Endometrium (tissue), 2 donors: ENCODE measurements at regions not wholly inside any gene's neighbourhood (a gene's known extent, or its start where the extent isn't known, plus 50 kb on each side); places are given as distances from the start of the nearest gene placed in this dataset.
"Not testable (repeated sequence)": the region's sequence is repeated elsewhere in the genome, so short reads cannot be mapped to it uniquely, and the experiment has no call there.

Experiments used
- FAIRE-seq: peaks from 2 replicates; lab custom pipeline; 2012; peaks lifted over from hg19 to GRCh38; lab: Jason Lieb, UNC
- donor health status: control.
- donor health status: control.

DNA sequence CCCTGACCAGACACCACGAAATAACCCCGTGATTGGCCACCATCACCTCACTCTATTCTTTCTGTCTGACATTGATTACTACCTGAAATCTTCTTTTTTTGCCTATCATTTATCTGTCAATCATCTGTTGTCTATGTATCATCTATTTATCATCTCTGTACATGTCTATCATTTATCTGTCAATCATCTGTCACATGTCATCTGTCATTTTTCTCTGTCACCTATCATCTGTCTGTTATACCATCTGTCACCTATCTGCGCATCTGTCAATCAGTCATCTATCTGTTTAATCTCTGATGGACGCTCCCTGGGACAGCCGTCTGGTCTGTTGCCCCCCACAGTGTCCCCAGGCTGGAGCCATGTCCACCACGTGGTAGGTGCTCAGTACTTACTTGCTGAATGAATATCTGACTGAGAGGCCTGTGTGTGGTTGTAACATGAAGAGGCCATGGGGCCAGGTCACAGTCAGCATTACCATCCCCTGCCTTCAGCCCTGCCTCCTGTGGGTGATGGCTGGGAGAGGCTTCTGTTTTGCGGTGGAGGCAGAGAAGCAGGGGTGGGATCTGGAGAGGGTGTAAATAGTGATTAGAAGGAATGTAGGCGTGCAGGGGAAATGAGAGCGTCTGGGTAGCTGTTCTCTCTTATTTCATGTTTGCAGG lies 302.7 kb downstream of the QKI start:
- FAIRE-seq, result no peak

- FAIRE-seq, result no peak
These were observed 302.2 kb downstream of the QKI start for GRCh38 chr6:163716690-163717089.

DNA sequence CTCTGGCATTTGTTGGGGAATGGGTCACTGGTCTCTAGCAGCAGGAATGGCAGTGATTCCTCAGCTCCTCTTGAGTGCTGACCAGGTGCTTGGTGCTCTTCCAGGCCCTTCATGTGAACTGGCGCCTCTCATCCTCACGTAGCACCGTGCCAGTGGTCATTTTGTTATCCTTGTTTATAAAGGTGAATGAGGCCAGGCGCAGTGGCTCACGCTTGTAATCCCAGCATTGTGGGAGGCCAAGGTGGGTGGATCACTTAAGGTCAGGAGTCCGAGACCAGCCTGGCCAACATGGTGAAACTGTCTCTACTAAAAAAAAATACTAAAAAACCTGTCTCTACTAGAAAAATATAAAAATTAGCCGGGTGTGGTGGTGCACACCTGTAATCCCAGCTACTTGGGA lies 301.3 kb downstream of the QKI start:
- no peak for FAIRE-seq

- FAIRE-seq, result no peak
These were observed 299.7 kb downstream of the QKI start for GRCh38 chr6:163714179-163714578.

- no peak for FAIRE-seq
These were observed 298.5 kb downstream of the QKI start for GRCh38 chr6:163712981-163713380.

DNA sequence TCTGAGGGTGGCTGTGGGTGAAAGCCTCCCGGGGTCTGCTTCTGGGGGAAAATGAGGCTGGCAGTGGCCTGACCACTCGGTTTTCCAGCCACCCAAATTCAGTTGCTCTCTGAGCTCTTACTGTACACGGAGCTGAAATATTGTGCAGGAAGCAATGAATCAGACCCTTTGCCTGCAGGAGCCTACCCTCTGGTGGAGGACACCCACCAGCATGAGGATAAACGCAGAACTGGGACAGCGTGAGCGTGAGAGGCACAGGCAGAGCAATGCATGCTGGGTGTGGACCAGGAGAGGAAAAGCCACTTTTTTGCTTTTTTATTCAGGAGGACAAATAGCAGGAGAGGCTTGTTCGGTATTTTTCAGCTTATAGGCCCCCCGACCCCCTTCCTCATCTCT lies 298.0 kb downstream of the QKI start:
- no peak for FAIRE-seq

- FAIRE-seq, result peak; percentile 48
These were observed 297.4 kb downstream of the QKI start for GRCh38 chr6:163711615-163712565.

- no peak for FAIRE-seq
These were observed 296.3 kb downstream of the QKI start for GRCh38 chr6:163710532-163711470.

- FAIRE-seq, result no peak
These were observed 295.2 kb downstream of the QKI start for GRCh38 chr6:163709693-163710092.

- FAIRE-seq, result no peak
These were observed 294.7 kb downstream of the QKI start for GRCh38 chr6:163709255-163709654.

DNA sequence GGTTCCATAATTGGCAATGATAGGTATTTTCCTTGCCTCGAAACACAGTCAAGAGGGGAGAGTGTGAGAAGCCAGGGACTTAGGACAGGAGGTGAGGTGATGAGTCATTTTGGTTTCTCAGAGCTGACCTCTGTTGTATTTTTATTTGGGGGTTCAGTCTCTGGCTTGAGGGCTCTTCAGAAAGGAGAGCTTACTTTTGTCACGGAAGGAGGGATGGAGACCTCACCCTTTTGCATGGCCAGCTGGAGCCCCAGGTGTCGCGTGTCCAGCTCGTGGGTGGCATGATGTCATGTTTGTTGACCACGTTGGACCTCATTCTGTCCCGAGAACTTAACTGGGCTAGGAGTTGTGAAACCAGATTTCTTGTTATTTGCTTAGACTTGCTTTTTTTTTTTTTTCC lies 293.9 kb downstream of the QKI start:
- FAIRE-seq, result no peak

DNA sequence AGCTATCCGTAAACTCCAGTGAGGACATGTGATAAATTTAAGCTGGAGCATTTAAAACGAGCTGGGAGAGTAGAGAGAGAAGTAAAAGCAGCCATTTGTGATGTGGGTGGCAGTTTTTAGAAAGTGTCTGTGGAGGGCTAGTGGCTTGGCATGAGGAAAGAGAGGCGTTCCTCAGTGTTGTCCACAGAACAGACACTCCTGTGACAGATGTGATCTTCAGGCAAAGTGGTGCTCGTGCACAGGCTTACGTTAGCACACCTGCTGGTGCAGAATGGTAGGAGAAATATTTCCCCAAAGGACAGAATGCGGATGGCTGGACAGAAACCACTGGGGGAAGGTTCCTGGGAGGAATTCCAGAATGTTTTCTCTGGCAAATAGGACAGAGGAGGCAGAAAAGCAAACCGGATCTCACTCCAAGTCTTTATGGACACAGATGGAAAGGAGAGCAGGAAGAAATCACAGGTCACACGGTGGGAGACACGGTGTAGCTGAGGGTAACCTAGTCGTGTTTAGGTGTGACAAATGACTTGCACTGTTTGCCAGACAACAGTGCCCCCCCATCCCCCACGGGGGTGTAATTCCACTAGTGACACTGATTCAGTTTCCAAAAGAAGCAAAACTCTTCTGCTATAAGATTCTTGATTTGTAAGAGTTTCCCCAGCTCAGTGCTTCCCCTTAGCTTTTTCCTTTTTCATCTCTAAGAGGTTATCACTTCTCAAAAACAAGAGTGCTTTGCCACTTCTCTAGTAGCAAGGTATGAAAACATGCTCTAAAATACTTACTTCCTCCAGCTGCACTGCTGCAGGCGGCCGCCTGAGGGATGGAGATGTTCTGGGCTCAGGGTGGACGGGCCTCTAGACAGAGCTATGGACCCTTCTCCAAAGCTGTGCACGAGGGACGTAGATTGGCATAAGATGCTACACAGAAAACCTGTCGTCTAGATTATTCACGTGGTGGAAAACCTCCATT lies 293.2 kb downstream of the QKI start:
- no peak for FAIRE-seq

DNA sequence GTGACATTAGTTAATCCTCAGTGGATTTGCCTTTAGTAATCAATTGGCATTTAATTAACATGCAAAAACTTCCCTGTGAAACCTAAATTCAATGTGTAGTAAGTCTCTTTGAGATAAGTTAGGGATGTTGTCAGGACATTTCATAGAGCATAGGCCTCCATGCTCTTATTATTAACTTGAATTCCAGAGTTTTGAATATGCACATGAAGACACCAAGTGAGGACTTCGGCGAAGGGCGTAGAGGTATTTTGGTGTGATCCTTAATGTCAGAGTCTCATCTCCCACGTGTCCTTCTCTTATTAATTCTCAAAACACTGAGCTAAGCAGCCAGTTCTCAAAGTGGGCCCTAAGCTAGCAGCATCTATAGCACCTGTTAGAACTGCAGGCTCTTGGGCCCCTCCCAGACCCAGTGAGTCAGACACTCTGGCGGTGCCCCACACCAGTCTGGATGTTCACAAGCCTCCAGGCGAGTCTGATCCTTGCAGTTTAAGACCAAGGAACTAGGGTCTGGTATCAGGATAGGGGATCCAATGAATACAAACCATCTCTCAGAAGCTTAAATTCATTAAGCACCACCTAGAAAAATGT lies 292.1 kb downstream of the QKI start:
- FAIRE-seq, result no peak

GRCh38 chr6:163705923-163706322 lies 291.4 kb downstream of the QKI start:
- no peak for FAIRE-seq

- no peak for FAIRE-seq
These were observed 288.2 kb downstream of the QKI start for GRCh38 chr6:163702736-163703135.

GRCh38 chr6:163701762-163702161 lies 287.2 kb downstream of the QKI start:
- no peak for FAIRE-seq

- no peak for FAIRE-seq
These were observed 283.6 kb downstream of the QKI start for GRCh38 chr6:163698086-163698485.

DNA sequence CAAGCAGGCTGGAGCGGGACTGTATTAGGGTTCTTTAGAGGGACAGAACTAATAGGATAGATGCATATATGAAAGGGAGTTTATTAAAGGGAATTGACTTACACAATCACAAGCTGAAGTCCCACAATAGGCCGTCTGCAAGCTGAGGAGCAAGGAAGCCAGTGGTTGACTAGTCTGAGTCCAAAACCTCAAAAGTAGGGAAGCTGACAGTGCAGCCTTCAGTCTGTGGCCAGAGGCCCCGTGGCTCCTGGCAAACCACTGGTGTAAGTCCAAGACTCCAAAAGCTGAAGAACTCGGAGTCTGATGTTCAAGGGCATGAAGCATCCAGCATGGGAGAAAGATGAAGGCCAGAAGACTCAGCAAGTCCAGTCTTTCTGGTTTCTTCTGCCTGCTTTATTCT lies 281.8 kb downstream of the QKI start:
- FAIRE-seq, result not testable (repeated sequence)

DNA sequence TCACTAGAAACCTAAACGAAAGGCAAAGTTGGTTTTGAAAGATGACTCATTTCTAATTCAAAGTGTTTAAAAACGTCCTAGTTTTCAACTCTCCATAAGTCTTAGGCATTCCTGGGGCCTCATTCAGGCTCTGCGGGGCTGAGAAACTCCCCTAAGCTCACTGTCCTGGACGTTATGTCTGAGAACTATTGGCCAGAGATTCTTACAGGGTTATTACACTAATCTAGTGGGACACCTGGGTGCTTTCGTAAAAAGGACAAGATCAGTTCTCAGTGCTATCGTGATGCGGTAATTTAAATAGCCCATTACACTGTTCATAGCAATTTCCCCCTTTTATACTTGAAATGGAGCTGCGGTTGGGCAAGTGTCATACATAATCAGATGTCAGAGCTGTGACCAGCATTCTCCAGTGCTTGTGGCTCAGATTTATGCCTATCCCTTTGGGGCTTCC lies 280.9 kb downstream of the QKI start:
- FAIRE-seq, result no peak

DNA sequence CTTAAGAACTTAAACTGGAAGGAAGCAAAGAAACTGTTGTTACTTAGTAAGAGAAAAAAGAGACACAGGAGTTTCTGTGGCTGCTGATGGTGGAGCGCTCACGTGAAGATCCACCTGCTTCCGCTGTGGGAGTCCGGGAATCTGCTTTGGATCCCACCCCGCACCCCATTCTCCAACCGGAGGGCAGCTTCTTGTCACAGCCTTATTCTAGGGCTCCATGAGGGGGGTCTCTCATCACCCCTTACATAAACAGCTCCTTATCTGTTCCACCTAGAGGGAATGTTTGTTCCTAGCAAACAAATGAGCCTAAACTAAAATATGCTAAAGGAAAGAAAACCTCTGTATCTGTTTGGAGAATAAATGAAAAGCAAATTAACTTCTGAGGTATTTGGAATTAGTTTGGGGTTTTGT lies 280.5 kb downstream of the QKI start:
- no peak for FAIRE-seq

- FAIRE-seq, result no peak
These were observed 279.6 kb downstream of the QKI start for GRCh38 chr6:163694072-163694471.
